Renal cortex interstitium (tissue), 11 donors: ENCODE measurements at regions not wholly inside any gene's neighbourhood (a gene's known extent, or its start where the extent isn't known, plus 50 kb on each side); places are given as distances from the start of the nearest gene placed in this dataset.
A peak's percentile ranks its signal among the peaks of the same experiment; 100 is the strongest.

Experiments used
- DNase-seq, 11 donors: peaks; one replicate each; pipeline ENCODE4 v3.0.0-alpha.2; 2013; ENCODE audit warnings: low read depth in 9 of 11, low spot score in 4 of 11; ENCODE audit errors: extremely low read depth in 1 of 11

DNA sequence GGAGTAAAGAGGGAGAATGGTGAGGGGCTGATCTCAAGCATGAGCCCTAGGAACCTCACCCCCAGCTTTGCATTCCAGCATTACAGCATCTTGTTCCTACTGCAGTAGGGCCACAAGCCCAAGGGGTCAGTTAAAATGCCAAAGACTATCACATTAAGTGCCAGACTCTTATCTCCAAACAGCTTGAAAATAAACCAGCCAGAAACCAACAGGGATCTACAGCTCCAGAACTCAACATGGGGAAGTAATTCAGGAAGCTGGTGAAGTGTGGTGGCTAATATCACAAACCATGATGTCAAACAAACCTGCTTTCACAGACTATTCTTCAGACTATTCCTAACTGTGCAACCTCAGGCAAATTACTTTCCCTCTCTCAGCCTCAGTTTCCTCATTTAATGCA lies 278.3 kb downstream of the TNS1 start:
- no peak for DNase-seq

DNA sequence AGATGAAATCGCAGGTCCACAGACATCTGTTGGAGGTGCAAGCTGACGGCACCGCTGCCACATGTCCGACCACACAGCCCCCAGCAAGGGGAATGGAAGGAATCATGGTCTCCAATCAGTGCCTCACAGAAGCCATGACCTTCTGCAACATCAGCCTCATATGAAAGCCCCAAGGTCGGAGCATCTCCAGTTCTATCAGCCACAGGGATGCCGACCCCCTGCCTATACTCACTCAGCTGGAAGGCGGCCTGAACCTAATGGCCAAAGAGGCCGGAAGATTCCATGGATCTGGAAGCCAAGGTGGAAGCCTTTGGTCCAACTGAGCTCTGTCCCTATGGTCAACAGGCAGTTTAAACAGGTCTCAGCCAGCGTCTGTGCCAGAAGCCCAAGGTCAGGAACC lies 278.8 kb downstream of the TNS1 start:
- no peak for DNase-seq

- DNase-seq, result no peak
Measured at GRCh38 chr2:217722883-217723472, 279.8 kb downstream of the TNS1 start.

DNA sequence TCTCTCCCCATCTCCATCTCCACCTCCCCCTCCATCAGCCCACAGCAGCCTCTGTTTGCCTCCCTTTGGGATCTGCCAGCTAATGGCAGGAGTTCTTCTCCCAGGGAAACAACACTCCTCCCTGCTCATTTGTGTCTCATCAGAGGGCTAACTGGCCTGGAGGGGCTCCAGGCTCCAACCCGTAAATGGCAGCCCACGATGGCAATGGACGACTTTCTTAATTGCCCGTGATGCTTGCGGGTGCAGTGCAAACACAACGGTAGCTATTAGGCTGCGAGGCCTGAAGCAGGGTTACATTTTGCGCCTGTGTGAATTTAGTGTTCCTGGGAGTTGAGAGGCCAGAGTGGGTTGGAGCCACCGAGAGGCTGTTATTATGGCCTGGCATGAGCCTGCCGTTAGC lies 285.1 kb downstream of the TNS1 start:
- DNase-seq, result no peak

- DNase-seq, result no peak
Measured at GRCh38 chr2:217715484-217715883, 287.3 kb downstream of the TNS1 start.

DNA sequence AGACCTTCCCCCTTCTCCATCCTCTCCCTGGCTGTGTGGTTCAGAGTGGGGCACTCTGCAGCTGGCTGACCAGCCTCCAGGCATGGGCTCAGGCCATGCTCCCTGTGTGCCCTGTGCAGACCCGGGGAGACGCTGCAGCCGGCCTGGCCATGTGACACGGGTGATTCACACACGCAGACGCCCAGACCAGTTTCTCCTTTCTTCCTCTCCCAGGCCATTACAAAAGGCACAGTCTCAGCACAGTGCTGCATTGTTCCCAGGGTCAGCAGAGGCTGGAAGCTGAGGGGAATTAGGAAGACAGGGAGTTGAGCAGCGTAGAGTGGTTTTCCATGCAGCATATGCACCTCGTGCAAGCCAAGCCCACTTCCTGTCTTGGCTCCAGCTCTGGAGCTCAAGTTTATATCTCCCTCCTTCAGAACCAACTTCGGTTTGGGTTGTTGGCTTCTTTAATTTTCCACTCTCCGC lies 288.5 kb downstream of the TNS1 start:
- no peak for DNase-seq

DNA sequence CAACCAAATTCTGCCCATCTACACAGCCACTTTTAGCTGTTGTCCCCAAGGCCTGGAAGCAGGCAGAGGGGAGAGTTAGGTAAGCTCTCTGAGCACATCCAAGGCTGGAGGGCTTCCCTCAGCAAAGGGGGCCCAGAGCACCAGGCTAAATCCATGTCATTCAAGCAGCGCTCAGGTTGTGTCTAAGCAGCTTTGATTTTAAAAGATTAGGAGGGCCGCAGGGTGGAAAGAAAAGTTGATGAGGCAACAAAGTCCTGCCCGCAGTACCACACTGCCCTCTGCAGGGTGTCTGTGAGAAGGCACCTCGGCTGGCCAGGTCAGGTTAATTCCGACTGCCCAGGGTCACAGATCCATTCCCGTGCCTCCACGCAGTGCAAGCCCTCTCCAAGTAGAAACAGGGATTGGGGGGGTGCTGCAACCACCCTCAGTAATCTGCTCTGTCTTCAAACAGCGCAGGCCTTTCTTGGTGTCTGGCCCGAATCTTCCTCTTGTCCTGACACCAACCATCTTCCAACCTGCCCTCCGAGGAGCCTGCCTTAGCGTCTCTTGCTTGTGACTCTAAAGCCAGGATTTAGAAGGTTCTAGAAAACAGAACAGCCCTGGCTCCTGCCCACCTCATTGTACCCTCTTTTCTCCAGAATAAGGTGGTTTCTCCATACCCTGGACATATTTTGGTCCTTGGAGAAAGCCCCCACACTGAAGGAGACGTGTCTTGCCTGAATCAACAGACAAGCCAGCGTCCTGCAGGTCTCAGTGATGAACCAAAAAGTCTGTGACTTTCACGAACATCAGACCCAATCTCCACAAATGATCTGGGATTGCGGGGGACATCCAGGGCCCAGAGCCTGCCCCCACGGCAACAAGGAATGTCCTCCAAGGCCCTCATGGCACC lies 289.2 kb downstream of the TNS1 start:
- DNase-seq, result peak; percentile 48 to 80 (median 67)

- DNase-seq, result no peak
Measured at GRCh38 chr2:217712431-217712830, 290.4 kb downstream of the TNS1 start.

GRCh38 chr2:217711188-217711587 lies 291.6 kb downstream of the TNS1 start:
- no peak for DNase-seq

DNA sequence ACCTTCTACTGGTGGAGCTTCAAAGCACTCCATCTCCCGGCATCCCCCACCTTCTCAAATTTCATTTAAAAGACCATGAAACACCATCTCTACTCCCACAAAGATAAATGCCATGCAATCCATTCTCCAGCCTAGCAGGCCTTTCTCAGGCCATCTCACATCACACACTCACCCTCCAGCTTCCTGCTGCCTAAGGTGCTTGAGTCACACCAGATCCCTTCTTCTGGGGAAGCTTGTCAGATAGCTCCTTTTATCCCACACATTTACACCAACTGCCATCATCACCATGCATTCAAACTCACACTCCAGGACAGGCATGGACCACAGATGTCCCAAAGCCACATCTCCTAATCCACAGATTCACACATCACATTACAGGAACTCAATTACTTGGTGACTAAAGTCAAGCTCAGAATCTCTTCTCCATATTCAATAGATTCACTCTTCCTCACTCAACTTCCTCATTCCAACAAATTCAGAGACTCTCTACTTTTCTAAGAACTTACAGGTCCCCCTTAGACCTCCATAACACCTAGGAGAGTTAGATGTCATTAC lies 292.5 kb downstream of the TNS1 start:
- DNase-seq, result peak in 1 of 11 donors; percentile 29

- DNase-seq, result no peak
Measured at GRCh38 chr2:217709478-217710210, 293.2 kb downstream of the TNS1 start.

- no peak for DNase-seq
Measured at GRCh38 chr2:217707131-217707611, 295.6 kb downstream of the TNS1 start.

- DNase-seq, result no peak
Measured at GRCh38 chr2:217706513-217706912, 296.3 kb downstream of the TNS1 start.

- DNase-seq, result no peak
Measured at GRCh38 chr2:217706095-217706494, 296.7 kb downstream of the TNS1 start.

DNA sequence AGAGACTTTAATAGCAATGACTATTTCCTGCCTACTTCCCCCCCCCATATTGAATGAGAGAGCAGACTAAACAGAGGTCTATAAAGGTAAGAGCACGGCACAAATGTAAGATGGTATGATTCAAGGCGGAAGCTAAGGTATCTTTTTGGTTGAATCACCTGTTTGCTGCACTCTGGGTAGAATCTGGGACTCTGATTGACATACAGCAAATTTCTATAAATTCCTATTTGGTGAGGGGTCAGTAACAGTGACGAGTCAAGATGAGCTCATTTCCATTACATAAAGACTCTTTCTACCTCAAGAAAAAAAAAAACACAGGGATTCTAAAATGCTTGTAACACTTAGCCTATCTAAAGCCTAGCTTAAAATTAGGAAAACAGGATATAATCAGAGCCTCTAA lies 297.3 kb downstream of the TNS1 start:
- DNase-seq, result no peak

DNA sequence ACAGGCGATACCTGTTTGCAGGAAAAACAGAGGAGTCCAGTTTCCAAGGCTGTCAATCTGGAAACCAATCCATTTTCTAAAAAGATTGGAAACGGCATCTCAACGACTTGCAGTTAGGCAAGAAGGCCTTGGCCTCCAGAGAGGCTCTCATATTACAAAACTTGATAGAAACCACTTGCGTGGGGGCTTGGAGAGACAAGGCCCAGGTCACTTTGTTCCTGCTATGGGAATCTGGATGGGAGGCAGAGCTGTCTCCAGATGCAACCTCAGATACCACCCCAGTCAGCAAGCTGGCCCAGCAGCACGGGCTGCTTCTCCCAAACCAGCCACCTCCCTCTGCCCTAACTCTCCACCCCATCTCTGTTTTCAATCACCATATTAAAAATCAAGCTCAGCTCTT lies 298.8 kb downstream of the TNS1 start:
- no peak for DNase-seq

DNA sequence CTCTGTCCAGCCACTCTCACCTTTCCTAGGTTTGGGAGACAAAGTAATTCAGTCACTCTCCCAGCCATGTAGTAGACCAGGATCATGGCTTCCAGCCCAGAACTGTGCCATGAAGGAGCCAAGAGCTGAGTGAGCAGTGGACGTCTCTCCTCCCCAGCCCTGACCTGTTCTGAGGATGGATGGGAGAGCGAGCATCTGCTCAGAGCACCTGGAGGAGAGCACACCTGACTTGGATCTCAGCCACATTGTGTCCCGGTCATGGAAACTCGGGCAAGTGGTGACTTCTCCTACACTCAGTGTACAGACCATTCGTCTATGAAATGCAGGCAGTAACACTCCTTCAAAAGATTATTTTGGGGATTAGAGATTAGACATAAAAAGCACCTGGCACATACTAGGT lies 299.7 kb downstream of the TNS1 start:
- DNase-seq, result no peak

DNA sequence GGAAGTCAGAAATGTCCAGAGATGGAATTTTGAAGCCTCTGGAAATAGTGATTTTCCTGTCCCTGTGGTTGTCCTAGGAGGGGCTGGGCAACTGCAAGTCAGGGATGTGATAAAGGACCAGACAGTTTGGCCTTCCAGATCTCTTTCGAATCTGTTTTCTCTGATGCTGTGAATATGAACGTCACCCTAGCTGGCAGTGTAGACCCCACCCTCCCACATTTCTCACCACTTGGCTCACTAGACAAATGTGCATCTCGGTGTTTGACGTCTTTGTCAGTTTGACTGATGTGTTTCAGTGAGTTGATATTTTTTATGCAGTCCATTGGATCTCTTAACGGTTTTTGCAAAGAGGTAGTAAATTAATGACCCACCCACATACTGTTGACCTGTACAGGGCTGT lies 301.2 kb downstream of the TNS1 start:
- no peak for DNase-seq

- no peak for DNase-seq
Measured at GRCh38 chr2:217698691-217699090, 304.1 kb downstream of the TNS1 start.
